NCI-H1105 (cell line): ENCODE measurements at regions not wholly inside any gene's neighbourhood (a gene's known extent, or its start where the extent isn't known, plus 50 kb on each side); places are given as distances from the start of the nearest gene placed in this dataset.
A peak's percentile ranks its signal among the peaks of the same experiment; 100 is the strongest.
"Not testable (repeated sequence)": the region's sequence is repeated elsewhere in the genome, so short reads cannot be mapped to it uniquely, and the experiment has no call there.

Experiments used
- DNase-seq: peaks from one replicate; lab custom pipeline; 2025; lab: John Stamatoyannopoulos, UW

DNA sequence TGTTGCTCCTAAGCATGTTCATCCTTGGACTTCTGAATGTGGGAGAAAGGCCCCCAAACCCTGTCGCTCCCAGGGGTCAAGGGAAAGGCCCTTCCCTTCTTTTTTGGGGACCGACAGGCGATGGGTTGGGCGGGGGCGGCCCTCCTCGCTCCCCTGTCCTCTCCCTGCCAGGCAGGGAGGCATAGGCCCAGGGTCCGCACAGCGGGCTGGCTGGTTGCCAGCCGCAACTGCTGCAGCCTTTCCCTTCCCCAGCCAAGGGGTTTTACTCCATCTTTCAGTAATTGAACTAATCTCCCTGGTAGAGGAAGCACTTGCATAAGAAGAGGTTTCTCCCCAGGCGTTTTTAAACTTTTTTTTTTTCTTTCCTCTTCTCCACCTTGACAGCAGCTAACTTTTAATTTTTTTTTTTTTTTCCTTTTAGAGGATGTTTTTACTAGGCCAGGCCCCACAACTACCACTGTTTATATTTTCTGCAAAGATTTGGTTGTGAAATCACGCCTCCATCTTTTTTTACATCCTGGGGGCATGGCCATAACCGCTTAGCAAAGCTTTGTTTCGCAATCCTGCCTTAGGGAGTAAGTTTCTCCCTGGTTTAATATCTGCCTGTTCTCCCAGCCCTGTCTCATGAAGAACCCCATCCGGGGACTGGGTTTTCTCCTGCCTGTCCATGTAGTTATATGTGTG, 216.9 kb upstream of the ZNF608 start:
- no peak for DNase-seq

DNA sequence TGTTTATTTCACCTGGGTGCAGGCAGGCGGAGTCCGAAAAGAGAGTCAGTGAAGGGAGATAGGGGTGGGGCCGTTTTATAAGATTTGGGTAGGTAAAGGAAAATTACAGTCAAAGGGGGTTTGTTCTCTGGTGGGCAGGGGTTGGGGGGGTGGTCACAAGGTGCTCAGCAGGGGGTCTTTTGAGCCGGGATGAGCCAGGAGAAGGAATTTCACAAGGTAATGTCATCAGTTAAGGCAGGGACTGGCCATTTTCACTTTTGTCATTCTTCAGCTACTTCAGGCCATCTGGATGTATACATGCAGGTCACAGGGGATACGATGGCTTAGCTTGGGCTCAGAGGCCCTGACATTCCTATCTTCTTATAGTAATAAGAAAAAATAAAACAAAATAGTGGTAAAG, 220.3 kb upstream of the ZNF608 start:
- not testable (repeated sequence) for DNase-seq

DNA sequence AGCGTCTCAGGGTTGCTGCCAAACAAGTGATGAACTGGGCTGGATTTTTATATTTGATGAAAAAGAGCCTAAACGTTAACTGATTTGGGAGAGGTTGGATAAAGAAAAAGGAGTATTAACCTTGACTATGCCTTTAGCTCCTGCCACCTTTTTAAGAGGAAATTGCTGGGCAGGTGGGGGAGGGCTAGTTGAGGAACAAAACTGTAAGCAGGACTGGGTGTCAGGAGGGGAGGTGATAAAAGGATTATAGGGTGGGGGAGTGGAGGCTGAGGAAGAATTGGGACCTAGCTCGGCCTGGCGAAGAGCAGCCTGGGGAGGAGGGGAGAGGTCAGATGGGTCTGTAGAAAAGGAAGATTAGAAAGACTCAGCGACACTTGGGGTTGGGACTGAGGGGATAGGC, 223.9 kb upstream of the ZNF608 start:
- not testable (repeated sequence) for DNase-seq

DNA sequence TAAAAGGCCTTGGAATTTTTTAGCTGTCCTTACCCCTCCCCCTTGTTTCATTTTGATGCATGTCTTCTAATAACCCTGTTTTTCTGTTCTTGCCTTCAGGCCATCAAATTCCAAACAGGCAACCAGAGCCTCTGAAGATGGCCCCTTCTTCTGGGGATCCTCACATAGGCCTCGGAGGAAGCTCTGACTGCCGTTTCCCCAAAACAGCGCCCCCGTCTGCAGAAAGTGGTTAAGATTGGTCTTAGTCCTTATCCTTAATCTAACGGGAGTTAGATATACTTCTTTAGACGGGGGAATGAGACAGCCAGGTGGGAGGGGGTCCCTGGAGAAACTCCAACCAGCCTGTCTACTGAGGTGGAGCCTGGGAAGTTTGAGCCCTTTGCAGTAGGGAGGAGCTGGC, 226.3 kb upstream of the ZNF608 start:
- no peak for DNase-seq

DNA sequence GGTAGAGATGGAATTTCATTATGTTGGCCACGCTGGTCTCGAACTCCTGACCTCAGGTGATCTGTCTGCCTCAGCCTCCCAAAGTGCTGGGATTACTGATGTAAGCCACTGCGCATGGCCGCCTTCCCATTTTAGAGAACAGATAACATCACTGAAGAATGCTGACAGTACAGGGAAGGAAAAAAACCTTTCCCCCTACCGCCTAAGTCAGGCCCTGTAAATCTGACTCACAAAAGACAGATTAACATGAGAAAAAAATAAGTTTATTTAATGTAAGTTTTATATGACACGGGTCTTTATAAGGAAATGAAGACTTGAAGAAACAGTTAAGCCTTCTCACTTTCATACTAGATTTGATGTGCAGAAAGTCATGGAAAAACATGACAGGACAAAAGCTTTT, 227.2 kb upstream of the ZNF608 start:
- DNase-seq = no peak

DNA sequence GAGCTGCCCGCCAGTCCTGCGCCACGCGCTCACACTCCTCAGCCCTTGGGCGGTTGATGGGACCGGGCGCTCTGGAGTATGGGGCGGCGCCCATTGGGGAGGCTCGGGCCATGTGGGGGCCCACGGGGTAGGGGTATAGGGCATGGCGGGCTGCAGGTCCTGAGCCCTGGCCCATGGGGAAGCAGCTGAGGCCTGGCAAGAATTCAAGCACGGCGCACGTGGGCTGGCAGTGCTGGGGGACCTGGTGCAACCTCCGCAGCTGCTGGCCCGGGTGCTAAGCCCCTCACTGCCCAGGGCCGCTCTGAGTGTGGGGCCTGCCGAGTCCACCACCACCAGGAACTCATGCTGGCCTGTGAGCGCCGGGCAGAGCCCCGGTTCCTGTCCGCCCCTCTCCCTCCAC, 229.6 kb upstream of the ZNF608 start:
- no peak for DNase-seq

DNA sequence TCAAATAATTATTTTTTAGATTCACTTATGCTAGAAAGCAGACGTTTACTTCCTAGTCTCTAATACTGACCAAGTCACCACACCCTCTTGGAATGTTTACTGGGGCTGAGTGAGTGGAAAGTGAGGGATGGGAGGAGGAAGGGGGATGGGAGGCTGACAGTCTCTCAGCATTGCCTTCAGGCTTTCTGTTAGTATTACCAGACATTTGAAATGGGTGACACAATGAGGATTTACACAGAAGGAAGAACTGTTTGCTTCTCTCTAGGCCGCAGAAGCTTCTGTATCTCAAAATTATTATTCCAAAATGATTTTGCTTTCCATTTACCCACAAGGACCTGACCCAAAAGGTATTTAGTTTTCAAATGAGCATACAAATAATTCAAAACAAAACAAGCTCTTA, 232.8 kb upstream of the ZNF608 start:
- no peak for DNase-seq

DNA sequence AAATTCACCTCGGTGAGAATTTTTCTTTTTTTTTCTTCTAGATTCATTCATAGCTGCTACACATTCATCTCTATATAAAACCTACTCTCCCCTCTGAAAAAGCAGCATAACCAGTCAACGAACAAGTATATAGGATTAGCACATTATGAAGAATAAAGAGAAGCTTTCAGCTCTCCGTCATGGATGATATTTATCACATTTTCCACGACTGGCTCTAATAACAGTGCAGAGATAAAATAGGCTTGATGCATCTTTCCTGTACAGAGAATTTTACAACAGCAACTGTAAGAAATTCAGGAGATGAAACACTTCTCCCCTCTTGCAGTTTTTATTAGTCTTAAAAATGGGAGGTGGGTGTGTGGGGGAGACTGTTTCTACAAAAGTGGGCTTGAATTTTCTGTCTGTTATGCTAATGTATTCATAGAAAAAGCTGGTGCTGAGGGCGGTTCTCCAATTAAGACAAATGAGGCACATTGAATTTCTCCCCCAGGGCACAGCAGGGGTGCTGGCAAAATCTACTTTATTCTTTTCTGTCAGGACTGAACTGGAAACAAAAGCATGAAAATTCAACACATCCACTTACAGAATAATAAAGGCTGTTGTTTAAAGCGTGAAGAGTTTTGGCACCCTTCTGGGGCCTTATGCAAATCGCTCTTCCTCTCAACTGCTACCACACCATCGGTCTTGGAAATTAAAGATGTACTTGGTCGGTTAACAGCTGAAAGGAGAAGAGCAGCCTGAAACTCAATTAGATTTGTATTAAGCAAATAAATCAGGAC, 233.9 kb upstream of the ZNF608 start:
- peak; percentile 11 for DNase-seq

DNA sequence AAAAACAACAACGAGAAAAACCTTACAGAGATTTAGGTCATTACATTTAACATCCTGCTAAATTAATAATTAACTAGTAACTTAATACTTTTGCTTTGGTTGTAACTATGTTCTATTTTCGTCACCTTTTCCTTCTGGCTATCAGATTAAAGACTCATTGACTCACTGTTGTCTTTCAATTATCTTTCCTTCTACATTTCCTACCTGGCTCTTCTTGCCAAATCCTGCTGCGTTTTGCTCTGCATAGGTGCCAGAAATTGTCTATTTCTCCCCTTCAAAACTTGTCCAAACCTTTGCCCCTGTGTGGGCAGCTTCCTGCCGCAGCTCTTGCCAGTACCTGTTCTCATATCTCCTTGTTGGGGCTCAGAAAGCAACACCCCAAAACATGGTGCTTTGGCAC, 235.5 kb upstream of the ZNF608 start:
- DNase-seq = no peak

DNA sequence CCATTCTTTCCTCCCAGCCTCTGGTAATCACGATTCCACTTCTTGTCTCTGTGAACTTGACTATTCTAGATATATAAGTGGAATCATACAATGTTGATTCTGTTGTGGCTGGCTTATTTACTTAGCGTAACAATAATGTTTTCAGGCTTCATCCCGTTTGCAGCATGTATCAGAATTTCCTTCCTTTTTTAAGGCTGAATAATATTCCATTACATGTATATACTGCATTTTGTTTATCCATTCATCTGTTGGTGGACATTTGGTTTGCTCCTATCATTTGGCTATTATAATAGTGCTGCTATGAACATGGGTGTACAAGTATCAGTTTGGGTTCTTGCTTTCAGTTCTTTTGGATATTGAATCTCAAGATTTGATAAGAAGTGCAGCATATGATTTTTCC, 239.7 kb upstream of the ZNF608 start:
- DNase-seq = no peak

DNA sequence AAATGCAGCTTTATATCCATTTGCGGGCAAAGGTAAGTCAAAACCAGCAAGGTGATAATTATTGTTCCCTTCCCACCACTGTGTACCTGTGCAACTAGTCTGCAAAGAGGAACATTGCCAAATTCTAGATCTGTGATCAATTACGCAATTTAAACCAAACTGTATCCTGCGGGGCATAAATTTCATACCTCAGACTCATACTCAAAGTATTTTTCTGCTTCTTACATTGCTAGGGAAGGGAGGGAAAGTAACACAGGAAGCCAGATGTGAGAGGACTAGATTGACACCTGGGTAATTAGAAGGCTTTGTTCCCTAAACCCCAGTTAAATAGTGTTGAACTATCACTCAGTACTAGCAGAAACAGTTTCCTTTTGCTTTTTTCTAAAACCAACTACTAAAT, 240.2 kb upstream of the ZNF608 start:
- no peak for DNase-seq

DNA sequence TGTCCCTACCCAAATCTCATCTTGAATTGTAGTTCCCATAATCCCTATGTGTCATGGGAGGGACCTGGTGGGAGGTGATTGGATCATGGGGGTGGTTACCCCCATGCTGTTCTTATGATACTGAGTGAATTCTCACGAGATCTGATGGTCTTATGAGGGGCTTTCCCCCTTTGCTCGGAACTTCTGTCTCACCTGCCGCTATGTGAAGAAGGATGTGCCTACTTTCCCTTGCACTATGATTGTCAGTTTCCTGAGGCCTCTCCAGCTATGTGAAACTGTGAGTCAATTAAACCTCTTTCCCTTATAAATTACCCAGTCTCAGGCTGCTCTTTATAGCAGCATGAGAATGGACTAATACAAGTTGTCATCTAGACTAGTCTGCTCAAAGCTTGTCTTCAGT, 241.3 kb upstream of the ZNF608 start:
- DNase-seq = not testable (repeated sequence)

DNA sequence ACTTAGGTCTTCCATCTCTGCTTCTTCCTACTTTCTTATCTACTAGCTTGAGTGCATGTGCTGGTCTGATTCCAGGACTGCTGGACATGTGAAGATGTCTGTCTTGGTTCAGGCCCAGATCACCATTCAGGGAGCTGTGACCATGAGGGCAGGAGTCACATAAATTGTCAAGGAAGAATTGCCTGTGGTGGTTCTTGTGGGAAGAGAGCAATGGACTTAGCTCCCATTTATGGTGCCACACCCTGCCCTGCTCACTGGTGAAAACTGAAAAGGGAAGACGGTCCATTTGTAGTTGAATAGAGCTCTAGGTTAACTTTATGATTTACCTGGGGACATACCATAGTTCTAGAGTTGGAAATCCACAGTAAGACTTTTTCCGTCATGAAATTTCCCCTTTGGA, 244.3 kb upstream of the ZNF608 start:
- DNase-seq = no peak

DNA sequence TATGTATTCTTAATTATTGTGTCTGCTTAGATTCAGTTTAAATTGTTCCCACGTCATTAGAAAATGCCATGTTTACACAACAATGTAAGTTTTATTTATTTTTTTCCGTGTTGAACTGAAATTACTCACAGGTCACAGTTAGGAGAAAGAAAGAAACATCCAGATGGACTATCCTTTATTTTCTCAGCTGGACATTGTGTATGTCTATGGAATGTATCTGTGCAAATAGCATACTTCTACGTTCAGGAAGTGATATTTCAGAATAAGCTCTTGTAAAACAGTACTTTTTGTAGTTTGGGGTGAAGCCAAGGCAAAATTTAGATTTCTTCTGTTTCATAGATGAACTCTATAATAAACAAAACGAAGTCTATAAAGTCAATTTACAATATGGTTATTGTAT, 249.0 kb upstream of the ZNF608 start:
- no peak for DNase-seq

DNA sequence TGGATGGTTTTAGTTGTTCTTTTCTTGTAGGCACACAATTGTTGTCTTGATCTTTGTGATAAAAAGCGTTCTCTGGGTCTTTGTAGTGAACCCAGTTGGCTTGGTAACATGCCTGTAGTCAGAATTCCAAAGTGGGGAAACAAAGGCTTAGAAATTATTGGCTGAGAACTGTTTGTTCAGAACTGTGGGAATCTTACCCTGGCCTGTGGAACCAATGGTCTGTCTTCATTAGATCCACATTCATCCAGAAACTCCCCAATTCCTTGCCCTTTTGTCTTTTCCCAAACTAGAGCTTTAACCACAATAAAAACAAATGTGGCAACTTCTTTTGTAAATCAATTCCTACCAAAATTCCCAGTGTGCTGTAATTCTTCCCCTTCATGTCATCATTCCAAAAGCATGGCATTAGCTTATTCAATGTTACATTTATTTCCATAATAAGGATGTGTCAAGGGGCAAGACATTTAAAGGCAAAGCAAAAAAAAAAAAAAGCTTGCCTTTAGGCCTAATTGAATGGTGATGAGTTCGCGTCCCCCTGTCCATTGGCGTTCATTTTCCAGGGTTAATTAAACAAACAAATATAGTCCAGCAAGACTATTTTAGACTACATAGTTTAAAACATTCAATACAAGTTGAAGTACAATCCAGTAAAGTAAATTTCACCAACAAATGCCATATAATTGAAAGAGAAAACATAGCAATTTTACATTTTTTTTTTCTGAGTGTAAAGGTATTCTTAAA, 249.8 kb upstream of the ZNF608 start:
- DNase-seq = no peak

DNA sequence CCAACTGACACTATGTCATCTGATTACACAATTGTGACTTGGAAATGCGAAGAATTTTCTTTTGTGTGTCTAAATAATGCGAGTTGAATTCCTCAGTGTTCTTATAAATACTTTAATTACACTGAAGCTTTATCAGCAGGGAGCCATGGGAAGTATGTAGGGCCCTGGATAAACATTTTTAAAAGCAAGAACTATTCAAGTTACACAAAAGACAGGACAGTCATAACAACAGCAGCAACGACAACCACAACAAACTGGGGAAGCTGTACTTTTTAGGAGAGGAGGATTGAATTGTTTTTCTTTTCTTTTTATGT, 250.3 kb upstream of the ZNF608 start:
- DNase-seq = no peak

DNA sequence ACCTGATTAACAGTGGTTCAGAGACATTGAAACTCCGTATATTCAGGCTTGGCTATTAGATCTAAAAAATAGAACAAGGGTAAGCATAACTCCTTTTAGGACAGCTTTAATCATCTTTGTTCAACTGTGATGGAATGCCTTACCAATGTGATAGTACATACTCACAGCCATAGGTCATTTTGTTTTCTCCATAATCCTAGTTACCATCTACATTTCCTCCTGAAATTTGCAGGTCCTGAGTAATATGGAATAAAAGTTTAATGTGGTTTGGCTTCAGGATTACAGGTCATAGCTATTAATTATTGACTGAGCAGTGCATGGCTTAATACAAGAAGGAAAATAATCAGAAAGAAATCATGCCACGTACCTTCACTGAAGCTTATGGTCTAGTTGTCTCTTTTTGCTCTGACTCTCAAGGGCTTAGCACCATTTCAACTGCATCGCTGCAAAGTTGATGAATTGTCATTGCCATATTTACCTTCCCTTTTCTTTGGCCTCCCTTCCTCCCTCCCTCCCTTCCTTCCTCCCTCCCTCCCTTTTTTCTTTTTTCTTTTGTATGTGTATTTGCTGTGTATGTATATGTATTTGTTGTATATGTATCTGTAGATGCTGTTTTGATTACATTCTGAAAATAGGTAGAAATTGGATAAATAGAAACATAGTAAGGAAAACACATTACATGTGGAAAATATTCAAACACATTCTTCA, 250.9 kb upstream of the ZNF608 start:
- no peak for DNase-seq

DNA sequence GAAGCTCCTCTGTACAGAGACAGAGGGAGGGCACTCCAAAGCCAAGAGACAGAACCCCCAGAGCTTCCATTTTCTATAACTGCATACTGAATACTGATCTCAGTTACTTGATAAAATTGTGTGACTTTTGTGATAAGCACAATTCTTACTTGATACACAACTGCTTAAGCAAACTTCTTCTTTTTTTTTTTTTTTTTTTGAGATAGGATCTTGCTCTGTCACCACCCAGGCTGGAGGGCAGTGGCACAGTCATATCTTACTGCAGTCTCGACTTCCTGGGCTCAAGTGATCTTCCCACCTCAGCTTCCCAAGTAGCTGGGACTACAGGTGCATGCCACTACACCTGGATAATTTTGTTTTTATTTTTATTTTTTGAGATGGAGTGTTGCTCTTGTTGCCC, 252.1 kb upstream of the ZNF608 start:
- DNase-seq = no peak

DNA sequence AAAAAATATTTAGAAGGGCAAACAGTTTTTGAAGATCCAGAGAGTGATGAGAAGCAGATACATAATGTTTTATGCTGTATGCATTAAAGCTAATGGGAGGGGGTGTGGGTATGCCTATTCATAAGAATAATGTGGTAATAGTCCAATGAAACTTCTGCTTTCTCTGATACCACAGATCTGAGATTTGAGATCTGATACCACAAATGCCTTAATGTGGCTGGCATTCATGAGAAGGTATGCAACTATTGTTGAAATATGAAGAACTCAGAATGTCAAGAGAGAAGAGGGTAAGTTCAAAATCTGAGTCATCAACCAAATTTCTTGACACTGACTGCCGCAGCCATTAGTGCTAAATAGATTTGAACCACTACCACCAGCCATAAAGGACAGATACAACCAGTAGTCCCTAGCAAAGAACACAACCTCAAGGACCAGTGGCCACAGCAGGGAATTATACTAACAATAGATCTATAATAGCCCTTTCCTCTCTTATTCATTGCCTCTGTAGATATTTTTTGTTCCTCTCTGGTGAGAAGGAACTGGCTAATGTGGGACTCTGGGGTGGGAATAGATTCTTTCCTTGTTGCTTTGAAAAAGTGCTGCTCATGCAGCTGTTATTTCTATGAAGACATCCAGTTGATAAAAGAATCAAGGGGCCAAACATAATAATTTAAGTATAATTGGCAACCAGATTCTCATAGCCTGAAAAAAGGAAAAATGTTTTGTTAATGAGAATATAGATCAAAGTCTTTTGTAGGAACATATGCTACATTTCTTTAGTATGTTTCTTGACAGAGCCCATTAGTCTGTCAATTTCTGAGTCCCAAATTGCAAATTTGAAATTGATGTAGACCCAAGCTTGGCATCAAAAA, 256.5 kb upstream of the ZNF608 start:
- DNase-seq = no peak

DNA sequence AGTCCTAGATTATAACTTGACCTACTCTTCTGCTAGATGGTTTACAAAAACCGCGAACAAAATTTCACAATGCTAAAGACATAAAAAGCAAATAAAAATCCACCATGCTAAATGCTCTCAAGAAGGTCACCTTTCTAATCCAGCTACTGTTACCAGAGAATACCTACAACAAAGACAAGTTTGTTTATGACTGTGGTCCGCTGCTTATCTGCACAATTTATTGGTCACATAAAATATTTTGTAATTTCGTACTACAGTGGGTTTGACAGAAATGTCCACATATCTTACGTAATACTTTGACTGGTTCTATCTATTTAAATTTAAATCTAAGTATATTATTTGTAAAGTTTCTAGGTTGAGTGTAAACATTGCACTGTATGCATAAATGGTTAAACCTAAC, 257.6 kb upstream of the ZNF608 start:
- no peak for DNase-seq

DNA sequence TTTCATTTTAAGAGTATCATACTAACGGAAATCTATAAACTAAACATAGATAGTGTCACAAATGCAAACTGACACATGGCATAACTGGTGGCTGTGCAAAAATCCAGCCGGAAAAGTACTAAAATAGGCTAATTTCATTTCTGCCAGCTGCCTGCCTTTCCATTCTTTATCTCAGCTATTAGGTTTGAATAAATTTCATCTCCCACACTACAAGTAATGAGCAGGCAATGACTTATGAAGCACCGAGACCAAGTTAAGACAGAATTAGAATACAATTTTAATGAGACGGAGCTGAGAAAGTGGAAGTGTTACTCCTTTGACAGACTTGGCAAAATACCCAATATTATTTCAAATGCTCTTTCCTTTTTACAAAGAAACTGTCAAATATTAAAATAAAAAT, 258.8 kb upstream of the ZNF608 start:
- no peak for DNase-seq
